ENCODE measurements at regions not wholly inside any gene's neighbourhood (a gene's known extent, or its start where the extent isn't known, plus 50 kb on each side); places are given as distances from the start of the nearest gene placed in this dataset.
"Not testable (repeated sequence)": the region's sequence is repeated elsewhere in the genome, so short reads cannot be mapped to it uniquely, and the experiment has no call there.

DNA sequence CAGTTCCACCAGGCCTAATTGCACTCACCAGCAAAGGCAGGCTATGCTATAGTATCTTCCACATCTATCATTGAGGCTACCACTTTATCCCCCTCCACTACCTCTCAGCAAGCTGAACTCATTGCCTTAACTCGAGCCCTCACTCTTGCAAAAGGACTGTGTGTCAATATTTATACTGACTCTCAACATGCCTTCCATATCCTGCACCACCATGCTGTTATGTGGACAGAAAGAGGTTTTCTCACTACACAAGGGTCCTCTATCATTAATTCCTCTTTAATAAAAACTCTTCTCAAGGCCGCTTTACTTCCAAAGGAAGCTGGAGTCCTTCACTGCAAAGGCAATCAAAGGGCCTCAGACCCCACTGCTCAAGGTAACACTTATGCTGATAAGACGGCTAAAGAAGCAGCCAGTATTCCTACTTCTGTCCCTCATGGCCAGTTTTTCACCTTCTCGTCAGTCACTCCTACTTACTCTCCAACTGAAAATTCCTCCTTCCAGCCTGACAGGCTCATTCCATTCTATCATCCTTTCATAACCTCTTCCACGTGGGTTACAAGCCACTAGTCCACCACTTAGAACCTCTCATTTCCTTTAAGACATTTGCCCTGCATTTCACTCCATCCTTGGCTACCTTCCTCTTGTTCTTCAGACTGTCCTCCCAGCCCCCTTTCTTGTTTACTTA lies 1110.9 kb upstream of the TMEM132C start:
- H4K20me1 ChIP-seq (ENCODE audit: insufficient read depth, low read length); H2AFZ ChIP-seq (ENCODE audit: low read length); H3K9me3 ChIP-seq (ENCODE audit: low read length); intact Hi-C loops (cut with micrococcal nuclease; ENCODE audit: unreplicated experiment); H3K79me2 ChIP-seq (ENCODE audit: insufficient read depth, low read depth, low read length); H3K4me3 ChIP-seq (ENCODE audit: low read depth, low read length, poor library complexity, severe bottlenecking); H3K27ac ChIP-seq (ENCODE audit: low read depth, low read length, poor library complexity, severe bottlenecking); BruUV-seq (replicated peaks); H3K9me2 ChIP-seq (ENCODE audit: insufficient read depth, low read length); H3K36me3 ChIP-seq (ENCODE audit: insufficient read depth, low read length); H3K4me2 ChIP-seq (ENCODE audit: low read length); CTCF ChIA-PET (ENCODE audit: unreplicated experiment); H3K4me1 ChIP-seq (ENCODE audit: insufficient read depth, low read length, poor library complexity, severe bottlenecking); DNase-seq (ENCODE audit: low spot score): not testable (repeated sequence)
- POLR2A ChIA-PET, result interaction anchor here (0.7 kb wide), 1 partner anchor 104 kb away, joined by 3 read pairs; no protein-coding TSS in a partner anchor

DNA sequence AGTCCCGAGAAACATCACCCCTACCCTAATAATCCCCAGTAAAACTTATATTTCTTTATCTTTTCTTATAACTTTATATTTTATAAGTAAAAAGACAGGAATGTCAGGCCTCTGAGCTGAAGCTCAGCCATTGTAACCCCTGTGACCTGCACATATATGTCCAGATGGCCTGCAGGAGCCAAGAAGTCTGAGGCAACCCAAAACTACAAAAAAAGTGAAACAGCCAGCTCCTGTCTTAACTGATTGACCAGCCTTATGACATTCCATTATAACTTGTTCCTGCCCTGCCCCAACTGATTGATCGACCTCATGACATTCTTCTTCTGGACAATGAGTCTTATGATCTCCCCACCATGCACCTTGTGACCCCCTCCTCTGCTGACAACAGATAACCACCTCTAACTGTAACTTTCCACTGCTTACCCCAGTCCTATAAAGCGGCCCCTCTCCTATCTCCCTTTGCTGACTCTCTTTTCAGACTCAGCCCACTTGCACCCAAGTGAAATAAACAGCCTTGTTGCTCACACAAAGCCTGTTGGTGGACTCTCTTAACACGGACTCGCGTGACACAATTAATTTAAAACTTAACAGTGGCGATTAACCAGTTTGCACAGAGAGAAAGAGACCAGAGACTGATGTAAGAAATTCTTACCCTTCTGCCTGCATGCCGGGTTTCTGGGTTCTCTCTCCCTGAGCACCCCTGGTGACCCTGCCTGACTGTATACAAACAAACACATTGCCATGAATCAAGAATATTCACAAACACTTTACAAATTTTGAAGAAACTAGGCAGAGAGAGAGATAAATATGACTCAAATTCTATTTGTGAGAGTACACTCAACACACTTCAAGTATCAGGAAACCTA lies 1109.2 kb upstream of the TMEM132C start:
- CTCF ChIA-PET (ENCODE audit: unreplicated experiment); H3K79me2 ChIP-seq (ENCODE audit: insufficient read depth, low read depth, low read length); H3K4me2 ChIP-seq (ENCODE audit: low read length); POLR2A ChIA-PET; H3K9me3 ChIP-seq (ENCODE audit: low read length); H2AFZ ChIP-seq (ENCODE audit: low read length); H3K36me3 ChIP-seq (ENCODE audit: insufficient read depth, low read length); H4K20me1 ChIP-seq (ENCODE audit: insufficient read depth, low read length); BruUV-seq (replicated peaks); H3K4me3 ChIP-seq (ENCODE audit: low read depth, low read length, poor library complexity, severe bottlenecking); H3K27ac ChIP-seq (ENCODE audit: low read depth, low read length, poor library complexity, severe bottlenecking); H3K9me2 ChIP-seq (ENCODE audit: insufficient read depth, low read length); DNase-seq (ENCODE audit: low spot score); H3K4me1 ChIP-seq (ENCODE audit: insufficient read depth, low read length, poor library complexity, severe bottlenecking); intact Hi-C loops (cut with micrococcal nuclease; ENCODE audit: unreplicated experiment): not testable (repeated sequence)

DNA sequence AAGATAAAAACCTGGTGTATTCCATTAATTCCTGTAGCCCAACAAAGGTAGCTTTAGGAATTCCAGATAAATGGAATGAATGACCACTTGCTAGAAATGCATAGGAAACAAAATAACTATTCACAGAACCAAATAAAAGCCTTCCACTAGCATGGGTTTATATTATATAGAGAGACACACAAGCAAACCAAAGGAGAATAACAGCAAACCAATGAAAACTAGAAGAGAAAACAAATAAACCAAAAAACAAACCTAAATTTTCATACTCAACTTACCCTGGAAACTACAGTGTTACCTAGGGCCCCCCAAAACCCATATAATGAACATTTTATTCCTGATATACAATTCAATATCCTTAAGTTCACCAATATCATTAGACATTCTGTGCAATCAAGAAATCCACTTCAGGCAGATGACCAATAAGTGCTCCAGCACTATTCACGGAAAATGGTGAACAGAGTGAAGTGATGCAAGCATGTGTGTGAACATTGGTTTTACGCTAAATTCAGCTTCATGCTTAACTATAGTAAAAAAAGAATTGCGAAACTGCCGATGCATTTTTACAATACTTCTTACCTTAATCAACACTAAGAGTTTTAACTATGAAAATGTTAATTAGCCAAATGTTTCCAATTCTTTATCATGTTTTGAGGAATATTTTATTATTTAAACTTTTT lies 1108.4 kb upstream of the TMEM132C start:
- H3K4me2 ChIP-seq (ENCODE audit: low read length), result no peak overlapping the region
- ChIA-PET POLR2A (no interaction called here), CTCF (ENCODE audit: unreplicated experiment) (no interaction called here)
- no peaks in the 10 kb centered on the region for H3K79me2 ChIP-seq (ENCODE audit: insufficient read depth, low read depth, low read length)
- H3K4me3 ChIP-seq (ENCODE audit: low read depth, low read length, poor library complexity, severe bottlenecking), result no peak overlapping the region
- no peak overlapping the region for H2AFZ ChIP-seq (ENCODE audit: low read length)
- no peak for DNase-seq (ENCODE audit: low spot score)
- TF ChIP-seq, protein P1, sequence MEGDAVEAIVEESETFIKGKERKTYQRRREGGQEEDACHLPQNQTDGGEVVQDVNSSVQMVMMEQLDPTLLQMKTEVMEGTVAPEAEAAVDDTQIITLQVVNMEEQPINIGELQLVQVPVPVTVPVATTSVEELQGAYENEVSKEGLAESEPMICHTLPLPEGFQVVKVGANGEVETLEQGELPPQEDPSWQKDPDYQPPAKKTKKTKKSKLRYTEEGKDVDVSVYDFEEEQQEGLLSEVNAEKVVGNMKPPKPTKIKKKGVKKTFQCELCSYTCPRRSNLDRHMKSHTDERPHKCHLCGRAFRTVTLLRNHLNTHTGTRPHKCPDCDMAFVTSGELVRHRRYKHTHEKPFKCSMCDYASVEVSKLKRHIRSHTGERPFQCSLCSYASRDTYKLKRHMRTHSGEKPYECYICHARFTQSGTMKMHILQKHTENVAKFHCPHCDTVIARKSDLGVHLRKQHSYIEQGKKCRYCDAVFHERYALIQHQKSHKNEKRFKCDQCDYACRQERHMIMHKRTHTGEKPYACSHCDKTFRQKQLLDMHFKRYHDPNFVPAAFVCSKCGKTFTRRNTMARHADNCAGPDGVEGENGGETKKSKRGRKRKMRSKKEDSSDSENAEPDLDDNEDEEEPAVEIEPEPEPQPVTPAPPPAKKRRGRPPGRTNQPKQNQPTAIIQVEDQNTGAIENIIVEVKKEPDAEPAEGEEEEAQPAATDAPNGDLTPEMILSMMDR (conservative IDR thresholded peaks at IDR 0.05; ENCODE audit: low read length), result no peak
- no peak for TF ChIP-seq EZH2phosphoT487 (IDR thresholded peaks at IDR 0.05; ENCODE audit: borderline replicate concordance, low read depth, low read length)
- no peak overlapping the region for H3K27ac ChIP-seq (ENCODE audit: low read depth, low read length, poor library complexity, severe bottlenecking)
- no peaks in the 10 kb centered on the region for H3K9me3 ChIP-seq (ENCODE audit: low read length)
- no peaks in the 10 kb centered on the region for H3K9me2 ChIP-seq (ENCODE audit: insufficient read depth, low read length)
- no peaks in the 10 kb centered on the region for H3K4me1 ChIP-seq (ENCODE audit: insufficient read depth, low read length, poor library complexity, severe bottlenecking)
- no peaks in the 10 kb centered on the region for H3K36me3 ChIP-seq (ENCODE audit: insufficient read depth, low read length)
- no peaks in the 10 kb centered on the region for H4K20me1 ChIP-seq (ENCODE audit: insufficient read depth, low read length)
- no TSS peak for BruUV-seq (replicated peaks)
- intact Hi-C loops (cut with micrococcal nuclease; ENCODE audit: unreplicated experiment), result no loop called here
